Astrocyte (in vitro differentiated cells and primary cell): ENCODE measurements at regions not wholly inside any gene's neighbourhood (a gene's known extent, or its start where the extent isn't known, plus 50 kb on each side); places are given as distances from the start of the nearest gene placed in this dataset.

Experiments
- DNase-seq: peaks from one replicate; pipeline ENCODE4 v3.0.0-alpha.2; 2010; ENCODE audit warnings: low read depth
- FAIRE-seq: peaks from 2 replicates; lab custom pipeline; 2011; peaks lifted over from hg19 to GRCh38; lab: Jason Lieb, UNC
- H2AFZ ChIP-seq: 2 replicates; pipeline ENCODE4 v1.6.0; 2012; ENCODE audit warnings: low read depth, low read length, inconsistent platforms
- H3K27ac ChIP-seq: 2 replicates; pipeline ENCODE4 v1.5.1; 2011; ENCODE audit warnings: low read depth, low read length, inconsistent platforms
- H3K27me3 ChIP-seq: 2 replicates; pipeline ENCODE4 v1.6.0; 2011; ENCODE audit warnings: low read length, inconsistent platforms; ENCODE audit not compliant: insufficient read depth
- H3K36me3 ChIP-seq: 2 replicates; pipeline ENCODE4 v1.5.1; 2011; ENCODE audit warnings: low read length, inconsistent platforms; ENCODE audit not compliant: insufficient read depth
- H3K4me1 ChIP-seq: 2 replicates; pipeline ENCODE4 v1.5.1; 2011; ENCODE audit warnings: low read length, inconsistent platforms; ENCODE audit not compliant: insufficient read depth
- H3K4me2 ChIP-seq: 2 replicates; pipeline ENCODE4 v1.6.0; 2012; ENCODE audit warnings: low read length, inconsistent platforms
- H3K4me3 ChIP-seq: 2 replicates; pipeline ENCODE4 v1.5.1; 2011; ENCODE audit warnings: low read depth, mild to moderate bottlenecking, low read length, inconsistent platforms; ENCODE audit not compliant: insufficient read depth
- H3K79me2 ChIP-seq: 2 replicates; pipeline ENCODE4 v1.6.0; 2012; ENCODE audit warnings: mild to moderate bottlenecking, low read length, inconsistent platforms; ENCODE audit not compliant: insufficient read depth
- H3K9ac ChIP-seq: 2 replicates; pipeline ENCODE4 v1.6.0; 2012; ENCODE audit warnings: mild to moderate bottlenecking, low read length, inconsistent platforms
- H3K9me3 ChIP-seq: 2 replicates; pipeline ENCODE4 v1.5.1; 2012; ENCODE audit warnings: low read depth, mild to moderate bottlenecking, low read length, inconsistent platforms; ENCODE audit not compliant: insufficient read depth
- H4K20me1 ChIP-seq: 2 replicates; pipeline ENCODE4 v1.6.0; 2012; ENCODE audit warnings: low read length, inconsistent platforms; ENCODE audit not compliant: insufficient read depth
- H3K27ac Mint-ChIP-seq: one replicate; pipeline ENCODE4 v1.8.0; 2021; ENCODE audit warnings: mild to moderate bottlenecking, mixed read lengths; ENCODE audit not compliant: unreplicated experiment
- H3K27me3 Mint-ChIP-seq: one replicate; pipeline ENCODE4 v1.8.0; 2021; ENCODE audit warnings: low read depth, mixed read lengths; ENCODE audit not compliant: unreplicated experiment
- H3K36me3 Mint-ChIP-seq: one replicate; pipeline ENCODE4 v1.8.0; 2021; ENCODE audit warnings: low read depth, mixed read lengths; ENCODE audit not compliant: unreplicated experiment
- H3K4me1 Mint-ChIP-seq: one replicate; pipeline ENCODE4 v1.8.0; 2021; ENCODE audit warnings: low read depth, mixed read lengths; ENCODE audit not compliant: unreplicated experiment
- H3K4me3 Mint-ChIP-seq: one replicate; pipeline ENCODE4 v1.8.0; 2021; ENCODE audit warnings: mild to moderate bottlenecking, moderate library complexity, mixed read lengths; ENCODE audit not compliant: unreplicated experiment
- H3K9me3 Mint-ChIP-seq: one replicate; pipeline ENCODE4 v1.8.0; 2021; ENCODE audit warnings: mild to moderate bottlenecking, mixed read lengths; ENCODE audit not compliant: unreplicated experiment
- EZH2 ChIP-seq: IDR thresholded peaks from 2 replicates; pipeline ENCODE4 v1.6.1; 2012; ENCODE audit warnings: mild to moderate bottlenecking, low read length, inconsistent platforms; ENCODE audit not compliant: insufficient read depth
- TF ChIP-seq, protein P1 (sequence below): IDR thresholded peaks from 2 replicates; pipeline ENCODE4 v1.5.1; 2011; ENCODE audit warnings: low read depth, mild to moderate bottlenecking, inconsistent platforms, low read length, moderate library complexity; ENCODE audit not compliant: insufficient read depth

DNA sequence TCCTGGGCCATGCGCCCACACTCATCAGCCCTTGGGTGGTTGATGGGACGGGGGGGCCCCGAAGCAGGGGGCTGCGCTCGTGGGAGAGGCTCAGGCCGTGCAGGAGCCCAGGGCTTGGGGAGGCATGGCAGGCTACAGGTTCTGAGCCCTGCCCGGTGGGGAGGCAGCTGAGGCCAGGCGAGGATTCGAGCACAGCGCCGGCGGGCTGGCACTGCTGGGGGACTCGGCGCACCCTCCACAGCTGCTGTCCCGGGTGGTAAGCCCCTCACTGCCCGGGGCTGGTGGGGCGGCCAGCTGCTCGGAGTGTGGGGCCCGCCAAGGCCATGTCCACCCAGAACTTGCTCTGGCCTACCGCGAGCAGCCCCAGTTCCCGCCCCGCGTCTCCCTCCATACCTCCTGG, 295.8 kb upstream of the SEL1L start:
- peaks cover 18% of the 10 kb centered on the region for H3K9me3 Mint-ChIP-seq
- FAIRE-seq = no peak
- DNase-seq = no peak

DNA sequence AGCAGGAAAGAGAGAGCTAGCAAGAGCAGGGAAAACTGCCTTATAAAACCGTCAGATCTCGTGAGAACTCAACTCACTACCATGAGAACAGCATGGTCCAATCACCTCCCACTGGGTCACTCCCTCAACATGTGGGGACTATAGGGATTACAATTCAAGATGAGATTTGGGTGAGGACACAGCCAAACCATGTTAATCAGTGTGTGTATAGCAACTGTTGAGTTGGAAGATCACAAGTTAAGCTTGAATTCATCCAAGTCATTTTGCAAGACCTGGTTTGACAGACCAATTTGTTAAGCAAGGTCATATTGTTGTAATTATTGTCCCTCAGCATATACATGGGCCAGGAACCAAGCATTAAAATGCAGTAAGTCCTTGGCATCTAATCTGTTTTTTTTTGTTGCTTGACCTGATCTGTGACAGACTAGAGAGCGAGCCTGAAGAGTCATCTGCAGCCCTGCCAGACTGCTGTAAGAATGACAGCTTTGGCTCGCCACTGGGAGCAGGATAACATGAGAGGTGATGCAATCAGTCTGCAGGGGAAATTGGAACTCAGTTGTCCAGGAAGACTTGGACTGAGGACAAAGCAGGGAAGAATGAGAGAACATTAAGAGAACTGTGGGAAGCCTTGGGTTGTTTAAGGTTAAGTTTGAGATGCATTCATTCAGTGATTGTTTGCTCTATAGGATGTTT, 297.6 kb upstream of the SEL1L start:
- H3K4me1 Mint-ChIP-seq = no peaks in the 10 kb centered on the region
- Histone ChIP-seq H3K36me3 (no peaks in the 10 kb centered on the region), H3K4me1 (no peaks in the 10 kb centered on the region), H3K9ac (no peak overlapping the region), H3K27ac (no peak overlapping the region), H3K27me3 (no peaks in the 10 kb centered on the region), H3K79me2 (no peaks in the 10 kb centered on the region), H3K4me3 (no peak overlapping the region), H4K20me1 (no peaks in the 10 kb centered on the region), H3K4me2 (no peak overlapping the region), H3K9me3 (peaks cover 2% of the 10 kb centered on the region), H2AFZ (no peak overlapping the region)
- H3K4me3 Mint-ChIP-seq = no peak overlapping the region
- no peak overlapping the region for H3K27ac Mint-ChIP-seq
- peaks cover 18% of the 10 kb centered on the region for H3K9me3 Mint-ChIP-seq
- TF ChIP-seq EZH2 = no peak
- TF ChIP-seq, protein P1, sequence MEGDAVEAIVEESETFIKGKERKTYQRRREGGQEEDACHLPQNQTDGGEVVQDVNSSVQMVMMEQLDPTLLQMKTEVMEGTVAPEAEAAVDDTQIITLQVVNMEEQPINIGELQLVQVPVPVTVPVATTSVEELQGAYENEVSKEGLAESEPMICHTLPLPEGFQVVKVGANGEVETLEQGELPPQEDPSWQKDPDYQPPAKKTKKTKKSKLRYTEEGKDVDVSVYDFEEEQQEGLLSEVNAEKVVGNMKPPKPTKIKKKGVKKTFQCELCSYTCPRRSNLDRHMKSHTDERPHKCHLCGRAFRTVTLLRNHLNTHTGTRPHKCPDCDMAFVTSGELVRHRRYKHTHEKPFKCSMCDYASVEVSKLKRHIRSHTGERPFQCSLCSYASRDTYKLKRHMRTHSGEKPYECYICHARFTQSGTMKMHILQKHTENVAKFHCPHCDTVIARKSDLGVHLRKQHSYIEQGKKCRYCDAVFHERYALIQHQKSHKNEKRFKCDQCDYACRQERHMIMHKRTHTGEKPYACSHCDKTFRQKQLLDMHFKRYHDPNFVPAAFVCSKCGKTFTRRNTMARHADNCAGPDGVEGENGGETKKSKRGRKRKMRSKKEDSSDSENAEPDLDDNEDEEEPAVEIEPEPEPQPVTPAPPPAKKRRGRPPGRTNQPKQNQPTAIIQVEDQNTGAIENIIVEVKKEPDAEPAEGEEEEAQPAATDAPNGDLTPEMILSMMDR = no peak
- no peak for FAIRE-seq
- no peak for DNase-seq
- no peaks in the 10 kb centered on the region for H3K36me3 Mint-ChIP-seq
- no peaks in the 10 kb centered on the region for H3K27me3 Mint-ChIP-seq

More for the DNA sequence above, 295.8 kb upstream of the SEL1L start:
- no peak overlapping the region for H3K4me3 Mint-ChIP-seq
- H3K27ac ChIP-seq = no peak overlapping the region
- no peak overlapping the region for H3K9ac ChIP-seq
- H4K20me1 ChIP-seq = no peaks in the 10 kb centered on the region
- no peaks in the 10 kb centered on the region for H3K4me1 ChIP-seq
- no peaks in the 10 kb centered on the region for H3K79me2 ChIP-seq
- no peaks in the 10 kb centered on the region for H3K36me3 Mint-ChIP-seq
- TF ChIP-seq, protein P1 = no peak
- no peak for TF ChIP-seq EZH2
- no peaks in the 10 kb centered on the region for H3K4me1 Mint-ChIP-seq
- H3K27me3 Mint-ChIP-seq = no peaks in the 10 kb centered on the region
- no peak overlapping the region for H3K4me2 ChIP-seq
- H3K27ac Mint-ChIP-seq = no peak overlapping the region
- H3K27me3 ChIP-seq = no peaks in the 10 kb centered on the region
- H2AFZ ChIP-seq = no peak overlapping the region
- peaks cover 3% of the 10 kb centered on the region for H3K9me3 ChIP-seq
- no peaks in the 10 kb centered on the region for H3K36me3 ChIP-seq
- H3K4me3 ChIP-seq = no peak overlapping the region

DNA sequence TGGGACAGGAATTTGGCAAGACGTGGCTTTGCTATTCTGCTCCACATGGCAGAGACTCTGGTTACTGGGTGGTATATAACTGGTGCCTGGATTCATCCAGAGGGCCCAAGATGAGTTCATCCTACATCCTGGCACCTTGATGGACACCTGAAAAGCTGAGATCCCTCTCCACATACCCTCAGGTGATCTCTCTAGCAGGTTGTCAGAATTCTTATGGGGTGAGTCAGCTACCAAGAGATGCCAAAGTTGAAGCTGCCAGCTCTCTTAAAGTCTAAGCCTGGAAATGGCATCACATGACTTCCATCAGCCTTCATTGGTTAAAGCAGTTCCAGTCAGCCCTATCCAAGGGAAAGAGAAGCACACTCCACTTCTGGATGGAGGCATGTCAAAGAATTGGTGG, 300.7 kb upstream of the SEL1L start:
- Mint-ChIP-seq H3K27me3 (no peaks in the 10 kb centered on the region), H3K9me3 (peaks cover 6% of the 10 kb centered on the region), H3K27ac (no peak overlapping the region), H3K4me1 (no peaks in the 10 kb centered on the region), H3K4me3 (no peak overlapping the region), H3K36me3 (no peaks in the 10 kb centered on the region)
- H3K9ac ChIP-seq = no peak overlapping the region
- TF ChIP-seq, protein P1 = no peak
- no peak for TF ChIP-seq EZH2
- no peak overlapping the region for H3K27ac ChIP-seq
- H3K36me3 ChIP-seq = no peaks in the 10 kb centered on the region
- no peaks in the 10 kb centered on the region for H3K27me3 ChIP-seq
- no peak overlapping the region for H3K4me2 ChIP-seq
- H4K20me1 ChIP-seq = no peaks in the 10 kb centered on the region
- H3K79me2 ChIP-seq = no peaks in the 10 kb centered on the region
- peaks cover 3% of the 10 kb centered on the region for H3K9me3 ChIP-seq
- H3K4me3 ChIP-seq = no peak overlapping the region
- FAIRE-seq (no peak), DNase-seq (no peak)
- no peak overlapping the region for H2AFZ ChIP-seq
- H3K4me1 ChIP-seq = no peaks in the 10 kb centered on the region
